Upper lobe of left lung (tissue), 6 donors: ENCODE measurements at regions not wholly inside any gene's neighbourhood (a gene's known extent, or its start where the extent isn't known, plus 50 kb on each side); places are given as distances from the start of the nearest gene placed in this dataset.

Experiments used
- ATAC-seq, 2 donors: fragments of 200-7000 bp; cut with Tn5 transposase; one replicate each; pipeline ENCODE4 v1.9.1; 2022; ENCODE audit warnings: mild to moderate bottlenecking in 2 of 2, moderate library complexity in 2 of 2; ENCODE audit not compliant: low FRiP score in 2 of 2
- DNase-seq, 2 donors: peaks; one replicate each; pipeline ENCODE4 v3.0.0-alpha.2; 2019 to 2020
- H3K27ac ChIP-seq, 4 donors: fragments of 200-600 bp; sonication (generic); one replicate each; pipeline ENCODE4 v1.5.1; 2016 to 2019
- H3K27me3 ChIP-seq, 4 donors: fragments of 200-600 bp; sonication (generic); one replicate each; pipeline ENCODE4 v1.5.1; 2017 to 2019
- H3K36me3 ChIP-seq, 4 donors: fragments of 200-600 bp; sonication (generic); one replicate each; pipeline ENCODE4 v1.5.1; 2016 to 2019
- H3K4me1 ChIP-seq, 4 donors: fragments of 200-600 bp; sonication (generic); one replicate each; pipeline ENCODE4 v1.5.1; 2018 to 2019
- H3K4me3 ChIP-seq, 4 donors: fragments of 200-600 bp; sonication (generic); one replicate each; pipeline ENCODE4 v1.5.1; 2017 to 2019; ENCODE audit warnings: mild to moderate bottlenecking in 2 of 4, moderate library complexity in 1 of 4
- H3K9me3 ChIP-seq, 4 donors: fragments of 200-600 bp; sonication (generic); one replicate each; pipeline ENCODE4 v1.5.1; 2018 to 2019
- CTCF ChIP-seq, 6 experiments: fragments of 450-650 bp in 4 of 6; fragments of 200-600 bp in 2 of 6; sonication (generic) in 2 of 6; IDR thresholded peaks; one replicate each; pipeline ENCODE4 v1.5.1; 2016 to 2019; ENCODE audit warnings: antibody characterized with exemption in 6 of 6
- EP300 ChIP-seq, 4 donors: sonication (generic); formaldehyde crosslinking; IDR thresholded peaks; one replicate each; pipeline ENCODE4 v1.5.1; 2017; ENCODE audit warnings: antibody characterized with exemption in 4 of 4, control low read depth in 2 of 4
- POLR2A ChIP-seq, 4 donors: fragments of 450-650 bp; IDR thresholded peaks; one replicate each; pipeline ENCODE4 v1.5.1; 2016 to 2017; ENCODE audit warnings: antibody characterized with exemption in 4 of 4, mild to moderate bottlenecking in 2 of 4
- POLR2AphosphoS5 ChIP-seq, 2 donors: sonication (generic); formaldehyde crosslinking; IDR thresholded peaks; one replicate each; pipeline ENCODE4 v1.5.1; 2017; ENCODE audit warnings: antibody characterized with exemption in 2 of 2
- WGBS, 2 donors: methylation state at CpG; one replicate each; pipeline ENCODE4 v1.1.5; 2017 to 2018; 5-methylcytosine and 5-hydroxymethylcytosine counted together
- donor health status: DM: no; HTN: no; CAD: no; lungs with moderate emphysema.
- donor health status: DM: no; HTN: yes; CAD: no; lungs with severe emphysema.

DNA sequence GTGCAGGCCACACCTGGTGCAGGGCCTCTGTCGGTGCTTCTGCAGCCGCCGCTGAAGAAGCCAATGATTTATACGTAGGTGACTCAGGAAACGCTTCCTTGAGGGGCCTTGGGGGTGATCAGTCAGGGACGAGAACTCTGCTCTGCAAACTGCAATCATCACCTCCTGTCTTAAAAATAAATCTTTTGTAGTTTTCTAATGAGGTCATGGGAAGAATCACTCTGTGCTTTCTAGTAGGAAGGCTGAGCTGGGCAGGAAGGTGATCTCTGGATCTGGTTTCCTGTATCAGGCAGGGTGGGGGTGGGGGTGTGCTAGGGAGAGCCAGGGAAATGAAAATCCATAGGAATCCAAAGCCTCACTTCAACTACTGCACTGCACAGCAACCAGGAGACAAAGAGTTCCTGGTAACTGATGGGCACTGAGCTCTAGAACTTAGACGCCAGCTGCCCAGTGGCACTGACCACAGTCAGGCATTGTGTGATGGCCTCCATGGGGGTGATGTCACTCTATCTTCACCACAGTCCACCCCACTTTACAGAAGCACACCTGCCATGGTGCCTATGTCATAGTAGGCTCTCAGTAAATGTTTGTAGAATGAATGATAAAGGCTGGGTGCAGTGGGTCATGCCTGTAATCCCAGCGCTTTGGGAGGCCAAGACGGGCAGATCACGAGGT lies 292.4 kb upstream of the PWP1 start:
- Histone ChIP-seq H3K4me1 (no peaks in the 10 kb centered on the region), H3K9me3 (peaks cover 0 to 13% (median 2%) of the 10 kb centered on the region in 4 donors), H3K27ac (no peak overlapping the region), H3K27me3 (no peaks in the 10 kb centered on the region), H3K36me3 (no peaks in the 10 kb centered on the region), H3K4me3 (no peak overlapping the region)
- ATAC-seq (no peak), DNase-seq (no peak)
- TF ChIP-seq EP300 (IDR thresholded peaks at IDR 0.05) (no peak), CTCF (IDR thresholded peaks at IDR 0.05) (no peak), POLR2AphosphoS5 (IDR thresholded peaks at IDR 0.05) (no peak), POLR2A (IDR thresholded peaks at IDR 0.05) (no peak)
- WGBS, 2 donors: 65 to 73% methylated on average over 9 to 10 of the region's 10 CpGs

GRCh38 chr12:107394693-107395092 lies 290.9 kb upstream of the PWP1 start:
- DNase-seq (no peak), ATAC-seq (no peak)
- H3K27me3 ChIP-seq: no peaks in the 10 kb centered on the region
- no peaks in the 10 kb centered on the region for H3K36me3 ChIP-seq
- H3K9me3 ChIP-seq: peaks cover 0 to 7% (median 0%) of the 10 kb centered on the region in 4 donors
- 53 to 85% methylated on average over 3 of the region's 3 CpGs for WGBS, 2 donors
- TF ChIP-seq EP300 (IDR thresholded peaks at IDR 0.05): no peak
- TF ChIP-seq POLR2A (IDR thresholded peaks at IDR 0.05): no peak
- no peak for TF ChIP-seq POLR2AphosphoS5 (IDR thresholded peaks at IDR 0.05)
- no peak for TF ChIP-seq CTCF (IDR thresholded peaks at IDR 0.05)
- H3K4me3 ChIP-seq: no peak overlapping the region
- H3K27ac ChIP-seq: no peak overlapping the region
- H3K4me1 ChIP-seq: no peaks in the 10 kb centered on the region

DNA sequence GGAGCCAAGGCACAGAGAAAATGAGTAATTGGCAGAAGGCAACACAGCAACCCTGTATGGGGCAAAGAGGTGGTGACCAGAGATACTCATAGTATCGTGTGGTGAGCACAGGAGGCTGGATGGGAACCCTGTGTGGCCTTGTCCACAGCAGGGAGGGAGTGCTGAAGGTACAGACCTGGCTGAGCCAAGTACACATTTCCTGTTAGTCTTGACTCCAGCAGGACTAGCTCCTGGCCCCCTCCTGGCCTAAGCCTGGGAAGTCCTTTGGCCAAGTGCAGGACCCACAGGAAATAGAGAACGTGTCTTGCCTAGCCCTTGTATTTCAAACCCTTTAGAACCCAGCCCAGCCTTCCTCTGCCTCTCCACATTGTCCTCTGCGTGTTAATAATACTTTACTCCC lies 289.8 kb upstream of the PWP1 start:
- WGBS, 2 donors: 45 to 62% methylated on average over 3 of the region's 3 CpGs
- no peaks in the 10 kb centered on the region for H3K36me3 ChIP-seq
- TF ChIP-seq POLR2A (IDR thresholded peaks at IDR 0.05): no peak
- no peak for TF ChIP-seq CTCF (IDR thresholded peaks at IDR 0.05)
- TF ChIP-seq POLR2AphosphoS5 (IDR thresholded peaks at IDR 0.05): no peak
- no peak for TF ChIP-seq EP300 (IDR thresholded peaks at IDR 0.05)
- H3K4me1 ChIP-seq: peaks cover 0 to under 1% (median 0%) of the 10 kb centered on the region in 4 donors
- H3K27ac ChIP-seq: no peak overlapping the region
- no peaks in the 10 kb centered on the region for H3K27me3 ChIP-seq
- no peak overlapping the region for H3K4me3 ChIP-seq
- no peak for ATAC-seq
- no peak for DNase-seq
- H3K9me3 ChIP-seq: no peaks in the 10 kb centered on the region

DNA sequence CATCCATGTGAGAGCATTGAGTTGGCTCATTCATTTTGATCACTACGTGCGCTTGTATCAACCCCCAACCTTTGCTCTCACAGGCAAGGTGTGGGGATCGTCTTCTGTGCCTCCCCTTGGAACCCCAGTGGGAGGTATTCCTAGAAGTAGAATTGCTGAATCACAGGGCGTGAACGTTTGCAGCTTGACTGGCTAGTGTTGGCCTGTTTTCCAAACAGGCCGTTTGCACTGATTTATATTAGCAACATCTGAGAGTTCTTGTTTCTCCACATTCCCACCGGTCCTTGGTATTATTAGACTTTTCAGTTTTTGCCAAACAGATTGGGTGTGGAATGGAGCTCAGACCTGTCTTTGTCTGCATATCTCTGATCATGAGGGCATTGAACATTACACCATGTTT lies 288.6 kb upstream of the PWP1 start:
- Histone ChIP-seq H3K36me3 (no peaks in the 10 kb centered on the region), H3K4me3 (no peak overlapping the region), H3K4me1 (peaks cover 0 to 4% (median 0%) of the 10 kb centered on the region in 4 donors), H3K27me3 (no peaks in the 10 kb centered on the region), H3K27ac (no peak overlapping the region), H3K9me3 (no peaks in the 10 kb centered on the region)
- no peak for ATAC-seq
- WGBS, 2 donors: 74 to 77% methylated on average over 7 of the region's 7 CpGs
- TF ChIP-seq EP300 (IDR thresholded peaks at IDR 0.05): no peak
- no peak for TF ChIP-seq CTCF (IDR thresholded peaks at IDR 0.05)
- TF ChIP-seq POLR2A (IDR thresholded peaks at IDR 0.05): no peak
- no peak for TF ChIP-seq POLR2AphosphoS5 (IDR thresholded peaks at IDR 0.05)
- no peak for DNase-seq

- Histone ChIP-seq H3K4me3 (no peak overlapping the region), H3K9me3 (no peaks in the 10 kb centered on the region), H3K27ac (no peak overlapping the region), H3K4me1 (peaks cover 0 to 4% (median 0%) of the 10 kb centered on the region in 4 donors), H3K36me3 (no peaks in the 10 kb centered on the region), H3K27me3 (no peaks in the 10 kb centered on the region)
- ATAC-seq (no peak), DNase-seq (no peak)
- 73 to 85% methylated on average over 11 of the region's 11 CpGs for WGBS, 2 donors
- TF ChIP-seq EP300 (IDR thresholded peaks at IDR 0.05) (no peak), POLR2AphosphoS5 (IDR thresholded peaks at IDR 0.05) (no peak), POLR2A (IDR thresholded peaks at IDR 0.05) (no peak)
Observed at GRCh38 chr12:107397890-107398500, 287.6 kb upstream of the PWP1 start.
